Right renal cortex interstitium (tissue), 3 donors: ENCODE measurements at regions not wholly inside any gene's neighbourhood (a gene's known extent, or its start where the extent isn't known, plus 50 kb on each side); places are given as distances from the start of the nearest gene placed in this dataset.
"Not testable (repeated sequence)": the region's sequence is repeated elsewhere in the genome, so short reads cannot be mapped to it uniquely, and the experiment has no call there.

Experiments
- DNase-seq, 3 donors: peaks; one replicate each; pipeline ENCODE4 v3.0.0-alpha.2; 2013; ENCODE audit warnings: low read depth in 3 of 3, low spot score in 2 of 3

DNA sequence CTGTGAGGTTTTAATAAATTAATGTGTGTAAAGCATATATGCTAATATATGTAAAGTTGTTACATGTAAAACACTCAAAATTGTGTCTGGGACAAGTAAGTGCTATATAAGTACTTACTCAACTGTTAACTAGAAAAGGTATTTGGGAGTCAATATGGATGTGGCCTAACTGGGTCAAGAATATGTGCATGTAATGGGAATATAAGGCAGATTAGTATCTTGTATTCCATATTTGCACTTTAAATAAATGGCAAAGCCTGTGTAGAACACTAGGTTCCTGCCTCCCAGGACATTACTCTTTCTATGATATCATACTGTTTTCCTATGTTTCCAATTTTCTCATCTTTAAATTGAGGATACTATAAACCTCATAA is 270.6 kb downstream of the FBXO8 start:
- DNase-seq = no peak

- no peak for DNase-seq
Observed at GRCh38 chr4:174012135-174012885, 271.2 kb downstream of the FBXO8 start.

GRCh38 chr4:174010547-174010946 is 272.9 kb downstream of the FBXO8 start:
- DNase-seq = no peak

- DNase-seq = no peak
Observed at GRCh38 chr4:174009686-174010451, 273.6 kb downstream of the FBXO8 start.

- no peak for DNase-seq
Observed at GRCh38 chr4:174005422-174005821, 278.0 kb downstream of the FBXO8 start.

DNA sequence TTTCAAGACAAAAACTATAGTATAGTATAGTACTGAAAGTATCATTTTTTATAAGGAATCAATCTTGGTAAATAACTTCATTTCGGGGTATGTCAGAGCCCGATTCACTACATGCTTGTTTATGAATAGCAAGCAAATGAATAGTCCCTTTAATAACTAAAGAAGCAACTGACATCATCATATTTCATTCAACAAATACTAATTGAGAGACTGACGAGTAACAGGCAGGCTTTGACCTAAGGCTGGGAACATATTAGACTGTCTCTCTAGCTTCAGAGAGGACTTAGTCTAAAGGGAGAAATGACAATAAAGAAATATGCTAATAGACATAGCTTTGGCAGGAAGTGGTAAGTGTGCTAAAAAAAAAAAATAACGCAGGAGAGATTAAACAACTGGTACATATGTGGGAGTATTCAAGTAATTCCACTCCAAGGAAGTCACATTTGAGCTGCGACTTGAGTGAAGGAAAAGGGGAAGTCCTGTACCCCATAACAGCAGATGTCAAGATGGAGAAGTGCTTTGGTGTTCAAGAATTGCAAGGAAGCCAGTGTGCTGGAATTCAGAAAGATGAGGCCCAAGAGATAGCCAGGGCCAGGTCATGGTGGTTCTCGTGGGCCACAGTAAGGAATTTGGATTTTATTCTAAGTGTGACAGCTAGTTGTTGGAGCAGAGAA is 284.9 kb downstream of the FBXO8 start:
- no peak for DNase-seq

DNA sequence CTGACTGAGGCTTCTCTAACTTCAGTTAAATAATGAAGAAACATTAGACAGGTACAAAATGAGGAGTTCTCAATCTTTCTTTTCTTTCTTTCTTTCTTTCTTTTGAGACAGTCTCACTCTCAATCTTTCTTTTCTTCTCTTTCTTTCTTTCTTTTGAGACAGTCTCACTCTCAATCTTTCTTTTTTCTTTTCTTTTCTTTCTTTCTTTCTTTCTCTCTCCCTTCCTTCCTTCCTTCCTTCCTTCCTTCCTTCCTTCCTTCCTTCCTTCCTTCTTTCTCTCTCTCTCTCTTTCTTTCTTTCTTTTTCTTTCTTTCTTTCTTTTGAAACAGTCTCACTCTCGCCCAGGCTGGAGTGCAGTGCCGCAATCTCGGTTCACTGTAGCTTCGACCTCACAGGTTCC is 287.7 kb downstream of the FBXO8 start:
- not testable (repeated sequence) for DNase-seq

DNA sequence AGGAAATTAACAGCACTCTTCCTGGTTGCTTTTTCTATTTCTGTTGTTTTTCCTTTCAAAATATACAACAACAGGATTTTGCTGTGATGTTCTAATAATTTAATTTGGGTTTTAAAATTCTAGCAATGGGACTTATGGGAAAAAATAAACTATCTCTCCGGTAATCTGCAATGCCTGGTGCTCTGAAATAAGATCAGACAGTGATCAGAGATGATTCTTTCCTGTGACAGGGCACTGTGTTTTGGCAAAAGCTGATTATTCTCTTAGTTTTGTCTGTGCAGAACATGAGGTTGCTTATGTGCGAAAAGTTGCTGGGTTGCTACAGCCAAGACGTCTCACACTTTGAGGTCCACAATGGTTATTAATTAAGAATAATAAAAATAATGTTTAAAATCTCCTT is 291.7 kb downstream of the FBXO8 start:
- DNase-seq = no peak

- DNase-seq = no peak
Observed at GRCh38 chr4:173991316-173991715, 292.2 kb downstream of the FBXO8 start.

DNA sequence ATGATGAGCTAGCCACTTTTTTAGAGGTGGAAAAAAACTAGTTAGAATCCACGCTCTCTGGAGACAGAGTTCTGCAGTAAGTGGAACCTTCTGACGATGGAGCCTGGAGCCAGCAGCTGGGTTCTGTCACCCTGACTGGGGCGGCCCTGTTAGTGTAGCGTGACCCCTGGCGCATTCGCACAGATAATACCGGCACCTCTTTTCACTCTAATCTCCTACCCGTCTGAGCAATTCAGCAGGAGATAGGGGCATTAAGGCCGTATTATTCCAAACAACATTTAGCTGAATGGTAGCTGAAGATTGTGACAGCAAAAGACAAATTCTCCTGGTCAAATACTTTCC is 292.6 kb downstream of the FBXO8 start:
- DNase-seq = peak; percentile 40 to 48 (median 47)

DNA sequence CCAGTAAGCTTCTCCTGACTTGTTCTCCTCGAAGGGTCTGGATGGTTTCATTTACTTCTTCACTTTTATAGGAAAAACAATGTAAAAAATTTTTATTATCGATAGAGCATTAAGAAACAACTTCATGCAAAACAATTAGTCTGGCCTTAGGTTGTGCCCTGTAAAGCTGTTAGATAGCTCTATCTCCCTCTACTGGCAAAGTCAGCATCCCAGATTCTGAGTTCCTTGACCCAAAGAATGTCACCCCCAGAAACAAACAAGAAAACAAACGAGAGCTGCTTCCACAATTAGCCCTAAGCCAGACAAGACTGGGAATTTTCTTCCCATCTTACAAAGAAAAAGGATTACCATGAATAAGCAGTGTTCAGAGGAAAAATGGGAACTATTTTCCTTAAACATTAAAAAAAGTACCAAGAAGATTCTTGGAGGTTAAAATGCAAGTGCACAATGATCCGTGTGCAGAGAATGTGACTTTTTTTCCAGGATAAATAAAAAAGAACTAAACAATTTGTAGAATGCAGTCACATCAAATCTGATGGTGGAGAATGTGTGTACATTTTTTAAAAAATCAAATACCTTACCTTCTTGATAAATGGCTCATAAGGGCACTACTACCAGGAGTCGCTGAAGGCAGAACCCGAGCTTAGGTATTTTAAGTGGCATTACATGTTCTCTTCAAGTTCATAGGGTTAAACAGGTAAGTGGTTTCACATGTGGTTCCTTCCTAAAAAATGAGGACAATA is 293.2 kb downstream of the FBXO8 start:
- no peak for DNase-seq

DNA sequence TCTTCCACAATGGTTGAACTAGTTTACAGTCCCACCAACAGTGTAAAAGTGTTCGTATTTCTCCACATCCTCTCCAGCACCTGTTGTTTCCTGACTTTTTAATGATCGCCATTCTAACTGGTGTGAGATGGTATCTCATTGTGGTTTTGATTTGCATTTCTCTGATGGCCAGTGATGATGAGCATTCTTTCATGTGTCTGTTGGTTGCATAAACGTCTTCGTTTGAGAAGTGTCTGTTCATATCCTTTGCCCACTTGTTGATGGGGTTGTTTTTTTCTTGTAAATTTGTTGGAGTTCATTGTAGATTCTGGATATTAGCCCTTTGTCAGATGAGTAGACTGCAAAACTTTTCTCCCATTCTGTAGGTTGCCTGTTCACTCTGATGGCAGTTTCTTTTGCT is 319.9 kb downstream of the FBXO8 start:
- DNase-seq = not testable (repeated sequence)

GRCh38 chr4:173960398-173960797 is 323.1 kb downstream of the FBXO8 start:
- DNase-seq = no peak

- no peak for DNase-seq
Observed at GRCh38 chr4:173958445-173958844, 325.0 kb downstream of the FBXO8 start.

- no peak for DNase-seq
Observed at GRCh38 chr4:173943547-173943946, 339.9 kb downstream of the FBXO8 start.

DNA sequence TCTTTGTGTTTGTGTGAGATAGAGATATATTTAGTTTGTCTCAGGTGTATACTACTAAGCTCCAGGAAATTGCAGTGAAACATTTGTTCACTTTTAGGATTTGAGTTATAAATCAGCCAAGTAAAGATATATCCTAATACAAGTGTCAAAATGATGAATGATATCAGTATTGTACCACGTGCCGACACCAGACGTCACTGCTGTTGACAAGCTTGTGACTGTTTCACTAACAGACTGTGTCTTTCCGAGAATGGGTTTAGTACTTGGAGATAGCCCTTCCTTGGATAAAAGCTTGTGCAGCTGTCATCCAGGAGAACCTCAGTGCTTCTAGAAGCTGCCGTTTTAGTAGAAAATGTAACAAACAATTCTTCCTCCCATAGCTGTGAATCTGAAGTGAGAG is 343.3 kb downstream of the FBXO8 start:
- DNase-seq = no peak

GRCh38 chr4:173937631-173938270 is 345.7 kb downstream of the FBXO8 start:
- no peak for DNase-seq

GRCh38 chr4:173936861-173937260 is 346.6 kb downstream of the FBXO8 start:
- DNase-seq = no peak

GRCh38 chr4:173935622-173936405 is 347.7 kb downstream of the FBXO8 start:
- no peak for DNase-seq
